Hypothalamus (tissue), 51 donors: ENCODE measurements at regions not wholly inside any gene's neighbourhood (a gene's known extent, or its start where the extent isn't known, plus 50 kb on each side); places are given as distances from the start of the nearest gene placed in this dataset.
"Not testable (repeated sequence)": the region's sequence is repeated elsewhere in the genome, so short reads cannot be mapped to it uniquely, and the experiment has no call there.

Source experiments
- DNase-seq, 51 donors: peaks; one replicate each; lab custom pipeline; 2025; lab: John Stamatoyannopoulos, UW

GRCh38 chr4:79181190-79181589 is 144.7 kb downstream of the NAA11 start:
- no peak for DNase-seq

- peak in 10 of 51 donors; percentile 0 to 17 (median 3) for DNase-seq
These were observed 147.1 kb downstream of the NAA11 start for GRCh38 chr4:79178760-79179159.

- no peak for DNase-seq
These were observed 148.5 kb downstream of the NAA11 start for GRCh38 chr4:79177388-79177787.

- no peak for DNase-seq
These were observed 149.5 kb downstream of the NAA11 start for GRCh38 chr4:79176351-79176750.

- DNase-seq: no peak
These were observed 150.1 kb downstream of the NAA11 start for GRCh38 chr4:79175716-79176115.

GRCh38 chr4:79174490-79175252 is 151.2 kb downstream of the NAA11 start:
- DNase-seq: no peak

- no peak for DNase-seq
These were observed 152.7 kb downstream of the NAA11 start for GRCh38 chr4:79173186-79173585.

GRCh38 chr4:79170077-79170476 is 155.8 kb downstream of the NAA11 start:
- no peak for DNase-seq

GRCh38 chr4:79164907-79165610 is 160.8 kb downstream of the NAA11 start:
- DNase-seq: no peak

GRCh38 chr4:79163981-79164490 is 161.8 kb downstream of the NAA11 start:
- no peak for DNase-seq

- DNase-seq: no peak
These were observed 164.9 kb downstream of the NAA11 start for GRCh38 chr4:79160962-79161361.

GRCh38 chr4:79158705-79159104 is 167.2 kb downstream of the NAA11 start:
- not testable (repeated sequence) for DNase-seq

GRCh38 chr4:79155336-79155735 is 170.5 kb downstream of the NAA11 start:
- DNase-seq: no peak

GRCh38 chr4:79150820-79151416 is 174.9 kb downstream of the NAA11 start:
- no peak for DNase-seq

- no peak for DNase-seq
These were observed 177.5 kb downstream of the NAA11 start for GRCh38 chr4:79148369-79148768.

GRCh38 chr4:79147251-79147650 is 178.6 kb downstream of the NAA11 start:
- no peak for DNase-seq

GRCh38 chr4:79141530-79141929 is 184.3 kb downstream of the NAA11 start:
- DNase-seq: no peak

- DNase-seq: no peak
These were observed 191.1 kb downstream of the NAA11 start for GRCh38 chr4:79134767-79135166.

GRCh38 chr4:79132826-79133225 is 193.0 kb downstream of the NAA11 start:
- no peak for DNase-seq

GRCh38 chr4:79121875-79122358 is 182.7 kb upstream of the PAQR3 start:
- no peak for DNase-seq

- DNase-seq: no peak
These were observed 182.0 kb upstream of the PAQR3 start for GRCh38 chr4:79121223-79121622.
